ENCODE measurements at regions not wholly inside any gene's neighbourhood (a gene's known extent, or its start where the extent isn't known, plus 50 kb on each side); places are given as distances from the start of the nearest gene placed in this dataset.

GRCh38 chr1:30273021-30273325 lies 450.4 kb downstream of the MATN1 start:
- TF ChIP-seq CTCF (IDR thresholded peaks at IDR 0.05), result no peak
- no peak for TF ChIP-seq POLR2A (IDR thresholded peaks at IDR 0.05)
- no peak for TF ChIP-seq EP300 (IDR thresholded peaks at IDR 0.05)

Data from ovary (tissue), 3 donors.